ENCODE measurements at regions not wholly inside any gene's neighbourhood (a gene's known extent, or its start where the extent isn't known, plus 50 kb on each side); places are given as distances from the start of the nearest gene placed in this dataset.
"Not testable (repeated sequence)": the region's sequence is repeated elsewhere in the genome, so short reads cannot be mapped to it uniquely, and the experiment has no call there.

DNA sequence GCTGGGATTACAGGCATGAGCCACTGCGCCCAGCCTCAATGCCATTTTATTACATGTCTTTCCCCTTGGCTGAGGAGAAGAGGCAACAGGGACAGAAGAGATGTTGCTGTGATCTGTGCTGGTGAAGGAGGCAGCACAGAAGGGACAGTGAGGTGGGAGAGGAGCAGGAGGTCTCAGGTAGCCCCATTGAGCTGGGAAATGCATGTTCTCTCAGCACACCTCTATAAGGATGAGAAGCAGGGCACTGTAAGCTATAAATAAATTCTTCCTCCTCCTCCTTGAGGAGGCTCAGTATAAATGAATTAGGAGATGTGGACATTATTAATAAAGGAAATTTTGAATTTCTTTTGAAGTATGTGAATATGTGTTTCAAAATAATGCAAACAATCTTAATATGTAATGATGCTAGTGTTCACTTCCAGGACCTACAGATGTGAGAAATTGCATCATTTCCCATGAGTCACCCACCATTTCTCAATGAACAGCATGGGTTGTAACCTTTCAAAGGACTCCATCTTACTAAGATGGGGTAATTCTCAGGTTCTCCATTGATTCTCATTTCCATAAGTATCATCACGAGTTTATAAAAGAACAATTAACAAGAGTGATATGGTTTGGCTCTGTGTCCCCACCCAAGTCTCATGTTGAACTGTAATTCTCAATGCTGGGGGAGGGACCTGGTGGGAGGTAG, 88.9 kb upstream of the ODAD2 start:
- no peaks in the 10 kb centered on the region for H4K20me1 ChIP-seq (ENCODE audit: control insufficient read depth, extremely low read depth, insufficient read depth, low read length)
- H3K79me2 ChIP-seq (ENCODE audit: control insufficient read depth, insufficient read depth, low read length), result no peaks in the 10 kb centered on the region
- no peak overlapping the region for H3K9ac ChIP-seq (ENCODE audit: insufficient read depth, low read length)
- no peak overlapping the region for H3K4me2 ChIP-seq (ENCODE audit: extremely low read depth, insufficient read depth, low read length)
- no peaks in the 10 kb centered on the region for H3K9me3 ChIP-seq (ENCODE audit: control insufficient read depth, insufficient read depth, low read depth, low read length)
- no peaks in the 10 kb centered on the region for H3K4me1 ChIP-seq (ENCODE audit: control insufficient read depth, extremely low read depth, insufficient read depth, low read length)
- H2AFZ ChIP-seq (ENCODE audit: low read length), result no peak overlapping the region
- H3K4me3 ChIP-seq (replicated peaks in 1 of 4; ENCODE audit: control extremely low read depth in 1 of 4, insufficient read depth in 1 of 4, low read depth in 3 of 4, low read length in 4 of 4), result no peak overlapping the region
- no peaks in the 10 kb centered on the region for H3K27me3 ChIP-seq (ENCODE audit: control insufficient read depth, insufficient read depth, low read length)
- TF ChIP-seq EZH2 (IDR thresholded peaks at IDR 0.05; ENCODE audit: low read length, missing control alignments), result no peak
- TF ChIP-seq, protein P1, sequence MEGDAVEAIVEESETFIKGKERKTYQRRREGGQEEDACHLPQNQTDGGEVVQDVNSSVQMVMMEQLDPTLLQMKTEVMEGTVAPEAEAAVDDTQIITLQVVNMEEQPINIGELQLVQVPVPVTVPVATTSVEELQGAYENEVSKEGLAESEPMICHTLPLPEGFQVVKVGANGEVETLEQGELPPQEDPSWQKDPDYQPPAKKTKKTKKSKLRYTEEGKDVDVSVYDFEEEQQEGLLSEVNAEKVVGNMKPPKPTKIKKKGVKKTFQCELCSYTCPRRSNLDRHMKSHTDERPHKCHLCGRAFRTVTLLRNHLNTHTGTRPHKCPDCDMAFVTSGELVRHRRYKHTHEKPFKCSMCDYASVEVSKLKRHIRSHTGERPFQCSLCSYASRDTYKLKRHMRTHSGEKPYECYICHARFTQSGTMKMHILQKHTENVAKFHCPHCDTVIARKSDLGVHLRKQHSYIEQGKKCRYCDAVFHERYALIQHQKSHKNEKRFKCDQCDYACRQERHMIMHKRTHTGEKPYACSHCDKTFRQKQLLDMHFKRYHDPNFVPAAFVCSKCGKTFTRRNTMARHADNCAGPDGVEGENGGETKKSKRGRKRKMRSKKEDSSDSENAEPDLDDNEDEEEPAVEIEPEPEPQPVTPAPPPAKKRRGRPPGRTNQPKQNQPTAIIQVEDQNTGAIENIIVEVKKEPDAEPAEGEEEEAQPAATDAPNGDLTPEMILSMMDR (conservative IDR thresholded peaks at IDR 0.05 in 1 of 2, IDR thresholded peaks at IDR 0.05 in 1 of 2; ENCODE audit: low read depth in 1 of 2, low read length in 2 of 2), result no peak
- H3K36me3 ChIP-seq (ENCODE audit: control insufficient read depth, insufficient read depth, low read length), result no peaks in the 10 kb centered on the region
- peak; percentile 72 to 95 for DNase-seq (ENCODE audit: low read depth in 2 of 2)
- no peak overlapping the region for H3K27ac ChIP-seq (ENCODE audit: insufficient read depth, low read length)

DNA sequence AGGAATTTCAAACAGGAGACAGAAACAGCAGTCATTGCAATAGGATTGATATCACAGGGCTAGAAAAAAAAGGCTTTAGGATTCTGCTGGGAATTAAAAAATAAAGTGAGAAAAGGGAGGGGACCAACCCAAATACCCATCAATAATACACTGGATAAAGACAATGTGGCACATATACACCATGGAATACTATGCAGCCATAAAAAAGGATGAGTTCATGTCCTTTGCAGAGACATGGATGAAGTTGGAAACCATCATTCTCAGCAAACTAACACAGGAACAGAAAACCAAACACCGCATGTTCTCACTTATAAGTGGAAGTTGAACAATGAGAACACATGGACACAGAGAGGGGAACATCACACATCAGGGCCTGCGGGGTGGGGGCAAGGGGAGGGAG, 86.9 kb upstream of the ODAD2 start:
- not testable (repeated sequence) for H4K20me1 ChIP-seq (ENCODE audit: control insufficient read depth, extremely low read depth, insufficient read depth, low read length); H3K9ac ChIP-seq (ENCODE audit: insufficient read depth, low read length); H3K36me3 ChIP-seq (ENCODE audit: control insufficient read depth, insufficient read depth, low read length); H3K4me1 ChIP-seq (ENCODE audit: control insufficient read depth, extremely low read depth, insufficient read depth, low read length); H3K4me2 ChIP-seq (ENCODE audit: extremely low read depth, insufficient read depth, low read length); H3K9me3 ChIP-seq (ENCODE audit: control insufficient read depth, insufficient read depth, low read depth, low read length); H3K4me3 ChIP-seq (replicated peaks in 1 of 4; ENCODE audit: control extremely low read depth in 1 of 4, insufficient read depth in 1 of 4, low read depth in 3 of 4, low read length in 4 of 4); H3K27me3 ChIP-seq (ENCODE audit: control insufficient read depth, insufficient read depth, low read length); H3K27ac ChIP-seq (ENCODE audit: insufficient read depth, low read length); H3K79me2 ChIP-seq (ENCODE audit: control insufficient read depth, insufficient read depth, low read length); H2AFZ ChIP-seq (ENCODE audit: low read length); DNase-seq (ENCODE audit: low read depth in 2 of 2)

DNA sequence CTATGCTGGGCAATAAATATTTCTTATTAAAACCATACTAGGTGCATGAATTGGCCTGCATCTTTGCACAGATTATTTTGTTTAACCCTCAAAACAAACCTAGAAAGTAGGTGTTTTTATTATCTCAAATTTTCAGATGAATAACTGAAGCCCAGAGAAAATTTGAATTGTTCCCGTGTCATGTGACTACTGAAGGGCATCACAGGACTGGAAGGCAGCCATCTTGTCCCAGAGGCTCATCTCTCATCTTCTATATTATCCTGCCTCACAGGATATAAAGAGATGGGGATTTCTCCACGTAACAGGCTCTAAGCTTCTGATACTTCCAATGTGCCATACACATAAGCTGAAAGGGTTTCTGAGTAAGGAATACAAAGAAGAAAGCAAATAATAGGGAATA, 84.0 kb upstream of the ODAD2 start:
- H3K4me2 ChIP-seq (ENCODE audit: extremely low read depth, insufficient read depth, low read length), result no peak overlapping the region
- no peaks in the 10 kb centered on the region for H3K36me3 ChIP-seq (ENCODE audit: control insufficient read depth, insufficient read depth, low read length)
- no peaks in the 10 kb centered on the region for H4K20me1 ChIP-seq (ENCODE audit: control insufficient read depth, extremely low read depth, insufficient read depth, low read length)
- no peaks in the 10 kb centered on the region for H3K9me3 ChIP-seq (ENCODE audit: control insufficient read depth, insufficient read depth, low read depth, low read length)
- no peak for DNase-seq (ENCODE audit: low read depth in 2 of 2)
- no peaks in the 10 kb centered on the region for H3K27me3 ChIP-seq (ENCODE audit: control insufficient read depth, insufficient read depth, low read length)
- H3K4me3 ChIP-seq (replicated peaks in 1 of 4; ENCODE audit: control extremely low read depth in 1 of 4, insufficient read depth in 1 of 4, low read depth in 3 of 4, low read length in 4 of 4), result no peak overlapping the region
- no peaks in the 10 kb centered on the region for H3K79me2 ChIP-seq (ENCODE audit: control insufficient read depth, insufficient read depth, low read length)
- H3K4me1 ChIP-seq (ENCODE audit: control insufficient read depth, extremely low read depth, insufficient read depth, low read length), result no peaks in the 10 kb centered on the region
- TF ChIP-seq EZH2 (IDR thresholded peaks at IDR 0.05; ENCODE audit: low read length, missing control alignments), result no peak
- TF ChIP-seq, protein P1 (conservative IDR thresholded peaks at IDR 0.05 in 1 of 2, IDR thresholded peaks at IDR 0.05 in 1 of 2; ENCODE audit: low read depth in 1 of 2, low read length in 2 of 2), result no peak
- no peak overlapping the region for H3K27ac ChIP-seq (ENCODE audit: insufficient read depth, low read length)
- H2AFZ ChIP-seq (ENCODE audit: low read length), result no peak overlapping the region
- H3K9ac ChIP-seq (ENCODE audit: insufficient read depth, low read length), result no peak overlapping the region
